ENCODE measurements at regions not wholly inside any gene's neighbourhood (a gene's known extent, or its start where the extent isn't known, plus 50 kb on each side); places are given as distances from the start of the nearest gene placed in this dataset.

- TF ChIP-seq EZH2 (IDR thresholded peaks at IDR 0.05): no peak
- no peak for TF ChIP-seq EZH2phosphoT487 (IDR thresholded peaks at IDR 0.05)
Observed at GRCh38 chr6:149218915-149219314, 98.6 kb upstream of the TAB2 start.
